OCI-LY7 (cell line): ENCODE measurements at regions not wholly inside any gene's neighbourhood (a gene's known extent, or its start where the extent isn't known, plus 50 kb on each side); places are given as distances from the start of the nearest gene placed in this dataset.

Source experiments
- BruUV-seq: library from RNA; stranded (reverse); fragments of 400-500 nt; replicated peaks from 2 replicates; lab custom pipeline; 2021; lab: Mats Ljungman, UMichigan
- CTCF ChIA-PET: fragments of 300-600 bp; sonication (Branson Sonifier 250); formaldehyde crosslinking; loops from one replicate; lab custom pipeline; 2022; ENCODE audit warnings: antibody characterized with exemption; ENCODE audit not compliant: unreplicated experiment; lab: Charles Lee
- POLR2A ChIA-PET: fragments of 300-600 bp; sonication (Branson Sonifier 250); formaldehyde crosslinking; loops from one replicate; lab custom pipeline; 2022; ENCODE audit warnings: antibody characterized with exemption; lab: Charles Lee
- DNase-seq: peaks from one replicate; pipeline ENCODE4 v3.0.0-alpha.2; 2015; ENCODE audit warnings: low spot score
- H2AFZ ChIP-seq: fragments of 200-600 bp; sonication (generic), shearing (Covaris generic); 2 replicates; pipeline ENCODE4 v1.6.1; 2014; ENCODE audit warnings: mild to moderate bottlenecking, antibody characterized with exemption, low read length, moderate library complexity
- H3K27ac ChIP-seq: fragments of 200-600 bp; sonication (generic); 2 replicates; pipeline ENCODE4 v1.5.1; 2014; ENCODE audit warnings: mixed run types, low read depth, mild to moderate bottlenecking, moderate library complexity, low read length, inconsistent platforms; ENCODE audit not compliant: poor library complexity, severe bottlenecking
- H3K36me3 ChIP-seq: fragments of 200-600 bp; sonication (generic); 2 replicates; pipeline ENCODE4 v1.6.1; 2014; ENCODE audit warnings: mild to moderate bottlenecking, antibody characterized with exemption, low read length, moderate library complexity, mixed read lengths; ENCODE audit not compliant: insufficient read depth
- H3K4me1 ChIP-seq: fragments of 200-600 bp; sonication (generic); 2 replicates; pipeline ENCODE4 v1.5.1; 2014; ENCODE audit warnings: mild to moderate bottlenecking, low read length; ENCODE audit not compliant: insufficient read depth, poor library complexity, severe bottlenecking
- H3K4me2 ChIP-seq: fragments of 200-600 bp; sonication (generic); 2 replicates; pipeline ENCODE4 v1.6.1; 2014; ENCODE audit warnings: mild to moderate bottlenecking, low read length
- H3K4me3 ChIP-seq: fragments of 200-600 bp; sonication (generic); 2 replicates; pipeline ENCODE4 v1.5.1; 2014; ENCODE audit warnings: mild to moderate bottlenecking, low read depth, low read length; ENCODE audit not compliant: poor library complexity, severe bottlenecking
- H3K79me2 ChIP-seq: fragments of 200-600 bp; sonication (generic); 2 replicates; pipeline ENCODE4 v1.6.1; 2016; ENCODE audit warnings: low read depth, mild to moderate bottlenecking, low read length, moderate library complexity, mixed read lengths; ENCODE audit not compliant: insufficient read depth
- H3K9me2 ChIP-seq: fragments of 200-600 bp; sonication (generic); 2 replicates; pipeline ENCODE4 v1.6.1; 2016; ENCODE audit warnings: mild to moderate bottlenecking, low read length, mixed read lengths; ENCODE audit not compliant: insufficient read depth
- H3K9me3 ChIP-seq: fragments of 200-600 bp; sonication (generic); 2 replicates; pipeline ENCODE4 v1.6.1; 2014; ENCODE audit warnings: mild to moderate bottlenecking, mixed run types, low read length, mixed read lengths
- H4K20me1 ChIP-seq: fragments of 200-600 bp; sonication (generic); 2 replicates; pipeline ENCODE4 v1.6.1; 2014; ENCODE audit warnings: mild to moderate bottlenecking, antibody characterized with exemption, low read length, moderate library complexity, mixed read lengths; ENCODE audit not compliant: insufficient read depth
- CTCF ChIP-seq: fragments of 200-600 bp; sonication (generic); conservative IDR thresholded peaks from 2 replicates; pipeline ENCODE4 v1.5.1; 2014; ENCODE audit warnings: mild to moderate bottlenecking, antibody characterized with exemption, low read length, moderate library complexity, mixed read lengths
- EZH2phosphoT487 ChIP-seq: fragments of 200-600 bp; sonication (generic); IDR thresholded peaks from 2 replicates; pipeline ENCODE4 v1.6.1; 2018; ENCODE audit warnings: low read depth, borderline replicate concordance, mild to moderate bottlenecking, mixed run types, antibody characterized with exemption, low read length, moderate library complexity, mixed read lengths
- intact Hi-C: fragments of 100-400 bp; cut with micrococcal nuclease; formaldehyde crosslinking; loops from one replicate; pipeline ENCODE4 v1.10.0; 2022; ENCODE audit not compliant: unreplicated experiment

GRCh38 chr10:16314259-16314658 is 122.6 kb upstream of the PTER start:
- no peaks in the 10 kb centered on the region for H3K4me1 ChIP-seq
- no peak overlapping the region for H3K4me3 ChIP-seq
- no TSS peak for BruUV-seq

DNA sequence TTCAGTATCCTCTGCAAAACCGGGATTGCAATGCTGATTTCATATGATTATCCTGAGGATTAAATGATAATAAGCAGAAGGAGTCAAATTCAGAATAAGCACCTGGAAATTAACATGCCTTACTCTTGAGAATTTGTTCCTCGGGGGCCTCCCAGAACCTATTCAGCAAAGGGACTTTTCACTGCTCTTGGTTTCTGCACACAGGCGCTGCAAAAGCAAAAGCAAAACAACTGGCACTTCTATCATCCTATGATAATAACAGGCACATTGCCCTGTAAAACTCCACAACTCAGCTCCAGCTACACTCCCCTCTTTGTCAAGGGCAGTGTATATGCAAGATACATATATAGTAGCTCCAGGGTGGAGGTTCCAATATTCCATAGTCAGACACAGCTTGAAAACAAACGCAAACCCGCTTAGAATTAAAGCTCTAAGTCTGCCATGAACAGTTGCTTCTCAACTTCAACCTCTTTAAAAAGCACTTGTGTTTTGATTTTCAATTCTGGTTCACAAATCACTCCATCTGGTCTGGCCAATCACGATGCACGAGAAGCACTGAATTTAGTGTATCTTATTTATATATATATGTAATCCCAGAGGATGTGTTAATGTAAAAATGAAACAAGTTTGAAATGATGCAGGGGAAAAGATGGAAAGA is 119.9 kb upstream of the PTER start:
- no peaks in the 10 kb centered on the region for H3K79me2 ChIP-seq
- intact Hi-C loops = no loop called here
- no peak for TF ChIP-seq EZH2phosphoT487
- TF ChIP-seq CTCF = no peak
- no peaks in the 10 kb centered on the region for H4K20me1 ChIP-seq
- H3K36me3 ChIP-seq = no peaks in the 10 kb centered on the region
- DNase-seq = no peak
- no peaks in the 10 kb centered on the region for H3K4me1 ChIP-seq
- POLR2A ChIA-PET = interaction anchor here (0.5 to 0.7 kb wide), 2 partner anchors 139 to 375 kb away, joined by 3 read pairs; no protein-coding TSS in a partner anchor
- H3K4me3 ChIP-seq = no peak overlapping the region
- H3K9me2 ChIP-seq = no peaks in the 10 kb centered on the region
- no peak overlapping the region for H2AFZ ChIP-seq
- no peak overlapping the region for H3K4me2 ChIP-seq
- H3K27ac ChIP-seq = no peak overlapping the region
- no TSS peak for BruUV-seq
- no peaks in the 10 kb centered on the region for H3K9me3 ChIP-seq
- CTCF ChIA-PET = no interaction called here

More at GRCh38 chr10:16314259-16314658, 122.6 kb upstream of the PTER start:
- TF ChIP-seq EZH2phosphoT487 (no peak), CTCF (peak; percentile 46)
- ChIA-PET CTCF (no interaction called here), POLR2A (no interaction called here)
- DNase-seq = peak; percentile 1
- Histone ChIP-seq H2AFZ (no peak overlapping the region), H3K36me3 (no peaks in the 10 kb centered on the region), H3K9me2 (no peaks in the 10 kb centered on the region), H3K79me2 (no peaks in the 10 kb centered on the region), H4K20me1 (no peaks in the 10 kb centered on the region), H3K9me3 (no peaks in the 10 kb centered on the region), H3K27ac (no peak overlapping the region), H3K4me2 (no peak overlapping the region)
- intact Hi-C loops = no loop called here

GRCh38 chr10:16341637-16342036 is 95.2 kb upstream of the PTER start:
- Histone ChIP-seq H3K79me2 (no peaks in the 10 kb centered on the region), H3K27ac (no peak overlapping the region), H3K36me3 (no peaks in the 10 kb centered on the region), H3K4me1 (no peaks in the 10 kb centered on the region), H4K20me1 (no peaks in the 10 kb centered on the region), H3K9me2 (no peaks in the 10 kb centered on the region), H3K4me3 (no peak overlapping the region), H3K4me2 (no peak overlapping the region), H2AFZ (no peak overlapping the region), H3K9me3 (no peaks in the 10 kb centered on the region)
- TF ChIP-seq CTCF (no peak), EZH2phosphoT487 (no peak)
- ChIA-PET POLR2A (no interaction called here), CTCF (no interaction called here)
- no TSS peak for BruUV-seq
- DNase-seq = no peak
- intact Hi-C loops = no loop called here
